Loucy (cell line): ENCODE measurements at regions not wholly inside any gene's neighbourhood (a gene's known extent, or its start where the extent isn't known, plus 50 kb on each side); places are given as distances from the start of the nearest gene placed in this dataset.

Source experiments
- H2AFZ ChIP-seq: fragments of 200-600 bp; sonication (generic); 2 replicates; pipeline ENCODE4 v1.6.0; 2016; ENCODE audit warnings: antibody characterized with exemption, mild to moderate bottlenecking, low read length, moderate library complexity
- H3F3A ChIP-seq: fragments of 200-600 bp; 2 replicates; pipeline ENCODE4 v1.6.0; 2016; ENCODE audit warnings: antibody characterized with exemption, low read depth, mild to moderate bottlenecking
- H3K27me3 ChIP-seq: fragments of 200-600 bp; sonication (generic); 2 replicates; pipeline ENCODE4 v1.6.1; 2014; ENCODE audit warnings: low read length, mild to moderate bottlenecking; ENCODE audit not compliant: insufficient read depth, poor library complexity, severe bottlenecking
- H3K36me3 ChIP-seq: fragments of 200-600 bp; sonication (generic); 2 replicates; pipeline ENCODE4 v1.6.1; 2016; ENCODE audit warnings: low read length; ENCODE audit not compliant: insufficient read depth
- H3K4me1 ChIP-seq: fragments of 200-600 bp; sonication (generic); 2 replicates; pipeline ENCODE4 v1.5.1; 2014; ENCODE audit warnings: low read length, mild to moderate bottlenecking; ENCODE audit not compliant: insufficient read depth, poor library complexity, severe bottlenecking
- H3K4me2 ChIP-seq: fragments of 200-600 bp; sonication (generic); 2 replicates; pipeline ENCODE4 v1.6.0; 2014; ENCODE audit warnings: antibody characterized with exemption, low read length, low read depth, mild to moderate bottlenecking; ENCODE audit not compliant: poor library complexity, severe bottlenecking
- H3K4me3 ChIP-seq: fragments of 200-600 bp; sonication (generic); 2 replicates; pipeline ENCODE4 v1.5.1; 2014; ENCODE audit warnings: low read length, mild to moderate bottlenecking, mixed read lengths; ENCODE audit not compliant: poor library complexity, severe bottlenecking
- H3K79me2 ChIP-seq: fragments of 200-600 bp; sonication (generic); 2 replicates; pipeline ENCODE4 v1.6.1; 2014; ENCODE audit warnings: low read length; ENCODE audit not compliant: insufficient read depth
- H3K9ac ChIP-seq: fragments of 200-600 bp; sonication (generic); 2 replicates; pipeline ENCODE4 v1.6.0; 2014; ENCODE audit warnings: mild to moderate bottlenecking, low read depth, low read length, moderate library complexity; ENCODE audit not compliant: poor library complexity, severe bottlenecking
- H3K9me2 ChIP-seq: fragments of 200-600 bp; sonication (generic); replicated peaks from 2 replicates; pipeline ENCODE4 v1.6.1; 2016; ENCODE audit warnings: low read depth, low read length, mixed read lengths
- H3K9me3 ChIP-seq: fragments of 200-600 bp; sonication (generic); 2 replicates; pipeline ENCODE4 v1.6.1; 2014; ENCODE audit warnings: mild to moderate bottlenecking, antibody characterized with exemption, low read length, low read depth; ENCODE audit not compliant: insufficient read depth
- H4K20me1 ChIP-seq: fragments of 200-600 bp; sonication (generic); 2 replicates; pipeline ENCODE4 v1.6.0; 2014; ENCODE audit warnings: antibody characterized with exemption, low read length, mild to moderate bottlenecking; ENCODE audit not compliant: insufficient read depth, poor library complexity, severe bottlenecking
- CTCF ChIP-seq: fragments of 200-600 bp; sonication (generic); conservative IDR thresholded peaks from 2 replicates; pipeline ENCODE4 v1.5.1; 2014; ENCODE audit warnings: mild to moderate bottlenecking, antibody characterized with exemption, low read length
- EZH2phosphoT487 ChIP-seq: fragments of 200-600 bp; IDR thresholded peaks from 2 replicates; pipeline ENCODE4 v1.6.1; 2018; ENCODE audit warnings: antibody characterized with exemption, mild to moderate bottlenecking, moderate library complexity, borderline replicate concordance

DNA sequence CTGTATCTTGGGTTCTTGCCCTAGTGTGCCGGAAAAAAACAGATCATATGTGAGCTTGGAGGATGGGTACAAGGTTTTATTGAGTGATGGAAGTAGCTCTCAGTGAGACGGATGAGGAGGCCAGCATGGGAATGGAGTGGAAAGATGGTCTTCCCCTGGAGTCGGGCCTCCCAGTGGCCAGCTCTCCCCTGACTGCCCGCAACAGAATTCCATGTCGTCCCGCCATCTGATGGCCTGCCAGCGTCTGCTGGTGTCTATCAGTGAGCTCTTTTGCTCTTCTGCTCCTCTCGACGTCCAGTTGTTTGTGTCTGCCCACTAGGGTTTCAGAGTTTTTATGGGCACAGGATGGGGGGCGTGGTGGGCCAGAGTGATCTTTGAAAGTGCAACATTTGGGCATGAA, 315.2 kb upstream of the BRINP3 start:
- H2AFZ ChIP-seq: no peak overlapping the region
- H3K27me3 ChIP-seq: no peaks in the 10 kb centered on the region
- no peaks in the 10 kb centered on the region for H3K4me1 ChIP-seq
- H3K9me2 ChIP-seq: no peaks in the 10 kb centered on the region
- no peaks in the 10 kb centered on the region for H3F3A ChIP-seq
- no peak overlapping the region for H3K4me2 ChIP-seq
- H3K4me3 ChIP-seq: no peak overlapping the region
- H4K20me1 ChIP-seq: no peaks in the 10 kb centered on the region
- no peaks in the 10 kb centered on the region for H3K36me3 ChIP-seq
- no peaks in the 10 kb centered on the region for H3K79me2 ChIP-seq
- TF ChIP-seq EZH2phosphoT487: no peak
- TF ChIP-seq CTCF: no peak
- H3K9me3 ChIP-seq: no peaks in the 10 kb centered on the region
- H3K9ac ChIP-seq: no peak overlapping the region

DNA sequence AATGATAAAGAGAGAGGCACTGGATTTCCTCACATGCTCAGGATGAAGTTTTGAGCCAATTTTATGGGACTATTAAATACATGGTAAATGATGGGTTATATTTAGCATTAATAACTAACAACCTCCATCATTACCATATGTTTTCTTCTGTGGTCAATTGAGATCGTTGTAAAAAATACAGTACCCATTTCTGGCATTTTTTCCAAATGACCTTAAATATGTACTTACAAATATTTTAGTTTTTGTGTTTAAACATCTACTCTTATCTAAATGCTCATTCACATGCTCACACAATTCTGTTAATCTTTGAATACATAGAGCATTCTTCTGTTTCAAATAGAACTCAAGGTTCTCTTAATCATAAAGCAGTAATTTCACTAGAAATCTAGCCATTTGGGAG, 330.0 kb upstream of the BRINP3 start:
- H3K79me2 ChIP-seq: no peaks in the 10 kb centered on the region
- H3K27me3 ChIP-seq: no peaks in the 10 kb centered on the region
- no peak overlapping the region for H3K4me3 ChIP-seq
- no peaks in the 10 kb centered on the region for H3K36me3 ChIP-seq
- H3K4me2 ChIP-seq: no peak overlapping the region
- H3K9ac ChIP-seq: no peak overlapping the region
- no peaks in the 10 kb centered on the region for H3K9me3 ChIP-seq
- no peaks in the 10 kb centered on the region for H4K20me1 ChIP-seq
- H3K9me2 ChIP-seq: no peaks in the 10 kb centered on the region
- no peak for TF ChIP-seq EZH2phosphoT487
- TF ChIP-seq CTCF: no peak
- H3K4me1 ChIP-seq: no peaks in the 10 kb centered on the region
- no peak overlapping the region for H2AFZ ChIP-seq
- H3F3A ChIP-seq: no peaks in the 10 kb centered on the region

DNA sequence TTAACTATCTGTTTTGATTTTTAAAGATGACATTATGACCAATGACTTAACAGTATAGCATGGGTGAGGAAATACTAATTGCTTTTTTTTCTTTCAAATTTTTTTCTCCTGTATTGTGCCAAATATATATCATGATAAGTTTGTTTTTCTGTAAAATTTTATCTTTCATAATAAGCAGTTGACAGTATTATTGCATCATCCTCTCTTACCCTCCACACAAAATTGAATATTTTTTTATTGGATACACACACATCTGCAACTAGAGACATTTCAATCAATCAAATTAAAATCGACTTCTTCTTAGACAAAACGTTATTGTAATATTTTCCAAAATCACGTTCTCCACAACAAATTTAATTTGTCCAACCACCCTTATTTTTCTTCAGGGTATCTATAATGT, 330.4 kb upstream of the BRINP3 start:
- Histone ChIP-seq H3K27me3 (no peaks in the 10 kb centered on the region), H3K9me2 (no peaks in the 10 kb centered on the region), H3K4me2 (no peak overlapping the region), H3K9me3 (no peaks in the 10 kb centered on the region), H3F3A (no peaks in the 10 kb centered on the region), H3K4me3 (no peak overlapping the region), H3K36me3 (no peaks in the 10 kb centered on the region), H3K4me1 (no peaks in the 10 kb centered on the region), H3K79me2 (no peaks in the 10 kb centered on the region), H4K20me1 (no peaks in the 10 kb centered on the region), H2AFZ (no peak overlapping the region), H3K9ac (no peak overlapping the region)
- TF ChIP-seq EZH2phosphoT487 (no peak), CTCF (no peak)
